HG02588 (cell line): ENCODE measurements at regions not wholly inside any gene's neighbourhood (a gene's known extent, or its start where the extent isn't known, plus 50 kb on each side); places are given as distances from the start of the nearest gene placed in this dataset.
"Not testable (repeated sequence)": the region's sequence is repeated elsewhere in the genome, so short reads cannot be mapped to it uniquely, and the experiment has no call there.

Experiments
- ATAC-seq: cut with Tn5 transposase; IDR thresholded peaks from one replicate; pipeline ENCODE4 v1.9.1; 2021; ENCODE audit warnings: mild to moderate bottlenecking, moderate library complexity; ENCODE audit not compliant: unreplicated experiment

DNA sequence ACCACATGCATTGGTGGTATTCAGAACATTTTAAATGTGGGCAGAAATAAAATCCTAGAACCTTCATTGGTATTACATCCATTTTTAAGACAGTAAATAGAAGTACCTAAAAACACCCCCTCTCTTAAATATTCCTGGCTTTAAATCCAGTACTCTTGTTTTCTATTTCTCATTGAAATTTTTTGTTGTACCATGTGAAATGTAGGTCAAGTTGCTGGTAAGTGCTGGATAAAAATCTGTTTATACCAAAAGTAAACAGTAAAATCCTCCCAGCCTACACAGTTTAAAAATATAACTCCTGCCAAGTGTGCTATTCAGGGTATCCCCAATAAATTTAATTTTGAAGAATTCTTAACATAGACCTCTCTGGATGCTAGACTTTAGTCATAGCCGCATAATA is 75.0 kb upstream of the FST start:
- no peak for ATAC-seq

DNA sequence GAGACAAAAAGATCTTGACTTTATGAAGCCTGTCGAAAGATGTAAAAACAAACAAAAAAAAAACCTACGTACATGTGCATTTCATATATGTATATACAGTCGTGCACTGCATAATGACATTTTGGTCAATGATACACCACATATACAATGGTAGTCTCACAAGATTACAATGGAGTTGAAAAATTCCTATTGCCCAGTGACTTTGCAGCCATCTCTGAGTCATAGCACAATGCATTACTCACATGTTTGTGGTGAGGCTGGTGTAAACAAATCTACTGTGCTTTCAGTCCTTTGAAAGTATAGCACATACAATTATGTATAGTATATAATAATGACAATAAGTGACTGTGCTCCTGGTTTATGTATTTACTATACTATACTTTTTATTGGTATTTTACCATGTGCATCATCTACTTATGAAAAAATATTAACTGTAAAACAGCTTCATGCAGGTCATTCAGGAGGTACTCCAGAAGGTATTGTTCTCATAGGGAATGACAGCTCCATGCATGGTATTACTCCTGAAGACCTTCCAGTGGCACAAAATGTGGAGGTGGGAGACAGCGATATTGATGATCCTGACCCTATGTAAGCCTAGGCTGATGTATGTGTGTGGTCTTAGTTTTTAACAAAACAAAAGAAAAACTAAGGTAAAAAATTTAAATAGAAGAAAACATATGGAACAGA is 73.7 kb upstream of the FST start:
- no peak for ATAC-seq

DNA sequence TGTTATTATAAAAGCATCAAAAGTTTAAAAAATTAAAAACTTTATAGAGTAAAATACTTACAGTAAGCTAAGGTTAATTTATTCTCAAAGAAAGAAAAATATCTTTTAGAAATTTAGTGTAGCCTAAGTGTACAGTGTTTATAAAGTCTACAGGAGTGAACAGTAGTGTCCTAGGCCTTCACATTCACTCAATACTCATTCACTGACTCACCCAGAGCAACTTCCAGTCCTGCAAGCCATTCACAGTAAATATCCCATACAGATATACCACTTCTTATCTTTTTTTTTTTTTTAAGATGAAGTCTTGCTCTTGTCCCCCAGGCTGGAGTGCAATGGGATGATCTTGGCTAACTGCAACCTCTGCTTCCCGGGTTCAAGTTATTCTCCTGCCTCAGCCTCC is 73.1 kb upstream of the FST start:
- ATAC-seq = no peak

DNA sequence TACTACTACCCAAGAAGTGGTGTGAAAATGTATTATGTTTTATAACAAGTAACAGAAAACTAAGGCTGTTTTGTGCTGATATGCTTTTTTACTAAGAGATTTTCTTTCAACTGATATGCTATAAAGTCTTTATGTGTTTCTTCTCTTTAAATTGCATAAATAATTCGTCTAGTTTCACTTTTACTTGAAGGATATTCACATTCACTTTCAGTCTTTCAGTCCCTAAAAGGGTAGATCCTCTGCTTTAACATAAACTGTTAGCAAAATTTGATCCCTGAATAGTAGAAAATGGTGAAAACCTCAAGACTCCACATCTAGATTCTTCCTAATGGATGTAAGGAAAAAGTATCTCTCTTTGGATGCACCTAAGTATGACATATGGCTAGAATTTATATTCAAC is 69.0 kb upstream of the FST start:
- no peak for ATAC-seq

DNA sequence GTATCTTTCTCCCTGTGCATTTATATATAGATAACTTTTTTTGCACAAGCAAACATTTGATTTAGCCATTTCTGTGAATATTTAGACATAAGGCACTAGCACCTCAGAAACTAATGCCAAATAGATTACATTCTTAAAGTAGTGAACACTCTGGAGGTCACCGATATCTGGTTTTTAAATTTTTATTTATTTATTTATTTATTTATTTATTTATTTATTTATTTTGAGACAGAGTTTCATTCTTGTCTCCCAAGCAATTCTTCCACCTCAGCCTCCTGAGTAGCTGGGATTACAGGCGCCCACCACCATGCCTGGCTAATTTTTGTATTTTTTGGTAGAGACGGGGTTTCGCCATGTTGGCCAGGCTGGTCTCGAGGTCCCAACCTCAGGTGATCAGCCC is 67.9 kb upstream of the FST start:
- not testable (repeated sequence) for ATAC-seq

DNA sequence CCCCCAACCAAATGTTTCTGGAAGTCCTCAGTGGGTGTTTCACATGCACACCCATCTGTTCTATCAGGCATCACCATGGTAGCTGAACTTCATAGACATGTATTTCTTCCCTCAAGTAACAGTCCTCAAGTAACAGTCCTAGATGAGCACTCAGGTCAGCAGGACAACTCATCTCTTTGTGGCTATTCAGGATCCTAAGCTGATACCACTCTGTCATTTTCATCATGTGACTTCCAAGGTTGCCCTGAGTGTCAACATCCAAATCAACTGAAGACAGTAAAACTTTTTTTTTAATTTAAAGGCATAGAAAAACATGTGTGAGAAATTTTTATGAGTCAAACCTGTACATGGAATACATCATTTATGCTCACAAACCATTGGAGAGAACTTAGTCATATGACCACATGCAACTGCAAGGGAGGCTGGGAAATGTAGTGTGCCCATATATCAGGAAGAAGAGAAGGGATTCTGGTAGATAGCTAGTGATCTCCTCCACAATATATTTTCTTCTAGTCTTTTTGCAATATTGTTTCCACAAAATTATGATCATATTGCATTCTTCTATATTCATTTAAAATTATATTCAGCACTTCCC is 64.2 kb upstream of the FST start:
- no peak for ATAC-seq

DNA sequence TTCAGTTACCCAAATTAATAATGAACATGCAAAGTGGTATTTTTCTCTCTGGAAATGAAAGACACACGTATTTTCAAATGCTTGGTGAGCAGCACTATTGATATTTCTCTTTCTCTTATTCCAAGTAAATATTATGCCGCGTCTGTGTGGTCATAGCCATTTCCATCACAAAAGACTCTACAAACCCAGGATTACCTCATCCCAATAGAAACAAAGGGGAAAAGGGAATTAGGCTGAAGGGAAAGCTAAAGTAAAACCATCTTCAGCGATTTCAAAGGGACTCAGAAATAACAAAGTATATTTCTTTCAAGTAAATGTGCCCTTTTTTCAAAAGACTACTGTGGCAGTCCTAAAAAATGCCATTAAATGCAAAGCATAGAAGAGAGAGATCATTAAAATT is 62.0 kb upstream of the FST start:
- no peak for ATAC-seq

DNA sequence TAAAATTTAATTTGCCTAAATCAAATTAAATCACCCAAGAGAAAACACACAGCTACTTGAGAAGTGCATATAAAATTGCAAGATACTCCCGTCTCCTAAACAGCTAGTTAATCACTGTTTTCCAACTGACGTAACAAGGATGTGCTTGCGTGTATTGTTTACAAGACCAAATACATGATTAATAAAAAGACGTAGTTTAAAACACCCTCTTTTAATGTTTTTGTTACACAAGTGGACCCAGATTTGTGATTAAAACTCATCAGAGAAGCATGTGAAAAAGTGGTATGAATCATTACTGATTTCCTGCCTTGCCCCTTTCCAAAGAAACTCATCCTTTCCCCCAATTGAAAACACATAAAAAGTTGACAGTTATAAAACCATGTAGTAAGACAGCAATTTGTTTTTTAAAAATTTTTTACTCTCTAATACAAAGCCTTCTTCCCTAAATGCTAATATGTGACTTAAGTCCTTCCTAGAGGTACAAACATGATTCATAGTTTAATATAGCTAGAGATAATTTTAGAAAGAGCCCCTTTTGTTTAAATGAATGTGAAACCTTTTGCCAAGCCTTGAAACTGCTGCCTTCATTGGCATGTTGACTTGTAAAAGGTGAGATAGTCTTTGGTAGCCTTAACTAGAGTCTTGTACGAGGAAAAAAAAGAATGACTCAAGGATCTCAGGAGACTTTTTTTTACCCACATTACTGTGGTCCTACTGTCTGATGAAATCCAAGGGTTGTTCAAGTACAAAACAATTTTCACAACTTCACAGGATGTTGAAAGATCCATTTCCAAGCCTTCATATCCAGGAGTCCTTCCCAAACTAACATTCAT is 61.4 kb upstream of the FST start:
- no peak for ATAC-seq

DNA sequence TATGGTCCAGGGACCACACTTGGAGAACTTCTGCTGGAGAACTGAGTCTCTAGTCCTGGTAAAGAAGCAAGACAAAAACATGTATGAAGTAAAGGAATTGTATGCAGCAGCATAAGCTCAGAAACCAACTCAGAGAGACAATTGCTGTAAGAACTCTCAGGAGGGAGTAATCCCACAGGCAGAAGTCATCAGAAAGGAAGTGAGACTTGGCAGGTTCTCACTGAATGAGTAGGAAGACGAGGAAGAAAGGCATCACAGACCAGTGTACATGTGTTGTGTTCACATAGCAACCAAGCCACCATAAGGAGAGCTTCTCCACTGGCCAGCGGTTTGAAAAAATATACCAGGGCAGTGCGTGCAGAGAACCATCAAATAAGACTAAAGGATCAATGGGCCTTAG is 57.9 kb upstream of the FST start:
- ATAC-seq = no peak

DNA sequence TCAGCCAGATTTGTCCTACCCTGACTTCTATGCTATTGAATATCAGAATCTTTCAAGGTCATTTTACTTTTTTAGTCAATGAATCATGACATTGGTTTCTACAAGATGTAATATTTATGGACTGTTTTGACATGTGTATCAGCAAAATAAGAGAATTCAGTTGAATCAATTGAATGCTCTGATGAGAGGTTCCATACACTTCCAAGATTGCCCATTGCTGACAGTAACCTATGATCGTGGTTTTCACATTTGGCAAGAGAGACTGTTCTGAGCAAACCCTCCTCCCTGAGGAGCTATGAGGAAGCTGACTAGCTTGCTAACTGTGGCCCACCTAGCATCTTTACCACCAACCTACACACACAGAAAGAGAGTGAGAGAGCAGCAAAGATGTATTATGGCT is 56.7 kb upstream of the FST start:
- ATAC-seq = no peak

DNA sequence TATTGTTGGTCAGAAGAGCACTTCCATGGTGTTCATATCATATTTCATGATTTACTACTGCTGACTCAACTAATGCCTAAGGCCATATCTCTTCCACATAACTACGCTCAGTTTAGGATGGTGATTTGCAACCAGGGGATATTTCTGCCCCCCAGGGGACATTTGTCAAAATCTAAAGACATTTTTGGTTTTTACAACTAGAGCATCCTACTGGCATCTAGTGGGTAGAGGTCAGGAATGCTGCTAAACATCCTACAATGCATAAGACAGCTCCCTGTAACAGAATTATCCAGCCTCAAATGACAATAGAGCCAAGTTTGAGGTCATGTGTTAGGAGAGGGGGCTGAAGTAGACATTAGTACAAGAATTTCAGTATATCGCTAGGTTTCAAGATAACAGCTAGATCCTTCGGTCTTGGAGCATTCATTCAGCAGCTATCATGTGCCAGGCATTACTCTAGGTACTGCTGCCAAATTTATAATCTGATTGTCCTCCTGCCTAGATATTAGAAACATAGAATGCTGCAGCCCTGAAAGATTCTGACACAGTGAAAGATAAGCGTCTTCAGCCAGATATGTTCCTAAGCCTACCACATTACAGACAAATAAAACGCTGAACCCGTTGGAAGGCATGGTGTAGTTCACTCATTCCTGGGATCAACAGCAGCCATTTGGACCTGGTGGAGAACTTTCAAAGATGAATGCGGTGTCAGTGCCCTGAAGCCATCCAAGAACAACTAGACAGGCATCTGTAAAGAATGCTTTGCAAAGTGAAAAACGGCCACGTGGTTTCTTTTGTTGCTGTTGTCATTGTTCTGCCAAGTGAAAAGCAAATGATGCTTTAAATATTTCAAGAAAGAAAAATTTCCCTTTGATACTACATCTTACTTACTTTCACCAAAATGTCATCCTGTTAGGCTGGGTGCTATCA is 55.5 kb upstream of the FST start:
- ATAC-seq = no peak

DNA sequence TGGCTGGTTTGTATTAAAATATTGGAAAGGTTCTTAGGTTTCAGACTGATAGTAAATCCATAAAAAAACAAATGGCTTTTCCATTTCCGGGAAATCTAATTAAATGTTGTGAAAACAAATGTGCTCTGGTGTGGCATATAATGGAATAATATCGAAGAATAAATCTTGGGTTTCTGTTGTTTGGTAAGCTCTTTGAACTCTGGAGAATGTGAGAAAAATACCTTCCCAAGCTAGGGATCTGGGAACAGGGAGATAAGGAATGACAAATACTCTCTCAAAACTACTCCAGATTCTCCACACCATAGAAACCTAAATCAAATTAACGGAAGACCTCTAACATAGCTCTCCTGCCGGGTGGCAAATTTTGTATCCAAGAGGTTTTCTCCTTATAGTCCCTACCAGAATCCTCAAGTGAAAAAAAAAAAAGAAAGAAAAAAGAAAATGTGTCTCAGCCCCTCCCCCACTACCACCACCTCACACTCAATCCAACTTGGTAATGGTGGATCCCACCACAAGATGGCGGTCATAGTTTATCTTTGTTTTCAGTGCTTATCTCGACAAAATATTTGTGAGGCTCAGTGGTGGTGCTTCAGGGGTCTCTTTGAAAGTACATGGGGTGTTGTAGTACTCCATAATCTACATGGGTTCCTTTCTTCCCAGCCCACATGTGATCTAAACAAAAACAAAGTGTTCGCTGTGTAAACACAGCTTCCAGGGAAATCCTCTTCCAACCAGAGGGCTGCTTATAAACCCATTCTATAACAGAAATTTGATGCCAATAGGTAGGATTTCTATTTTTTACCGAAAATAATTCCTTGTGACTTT is 54.5 kb upstream of the FST start:
- no peak for ATAC-seq

DNA sequence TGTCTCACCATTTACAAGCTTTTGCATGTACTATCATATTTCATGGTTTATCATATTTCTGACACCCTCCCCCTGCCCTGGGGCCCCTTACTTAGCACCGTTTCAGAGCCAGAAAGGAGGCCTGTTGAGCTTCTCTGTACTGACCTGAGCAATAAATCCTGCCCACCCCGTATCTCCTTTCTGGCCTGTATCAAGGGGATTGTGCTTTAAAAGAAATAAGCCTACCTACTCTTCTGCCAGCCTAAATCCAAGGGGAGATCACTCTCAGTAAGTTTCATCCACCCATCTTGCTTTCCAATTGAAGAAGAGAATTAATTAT is 54.0 kb upstream of the FST start:
- no peak for ATAC-seq

DNA sequence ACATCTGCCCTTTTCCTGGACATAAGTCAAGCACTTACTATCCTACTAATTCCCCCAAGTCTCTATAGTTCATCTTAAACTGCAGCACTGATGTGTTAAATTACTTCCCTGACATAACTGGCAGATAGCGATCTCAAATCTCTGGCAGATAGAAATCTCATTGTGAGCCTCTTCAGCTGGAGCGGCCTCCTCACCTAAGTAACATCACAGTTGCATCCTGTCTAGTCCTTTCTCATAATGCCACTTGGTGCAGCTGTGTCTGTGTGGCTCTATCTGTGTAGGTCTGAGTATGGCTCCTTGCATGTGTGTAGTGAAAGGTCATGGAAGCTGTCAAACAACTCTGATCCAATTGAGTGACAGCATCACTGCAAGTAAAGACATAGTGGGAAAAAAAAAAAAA is 53.6 kb upstream of the FST start:
- no peak for ATAC-seq

DNA sequence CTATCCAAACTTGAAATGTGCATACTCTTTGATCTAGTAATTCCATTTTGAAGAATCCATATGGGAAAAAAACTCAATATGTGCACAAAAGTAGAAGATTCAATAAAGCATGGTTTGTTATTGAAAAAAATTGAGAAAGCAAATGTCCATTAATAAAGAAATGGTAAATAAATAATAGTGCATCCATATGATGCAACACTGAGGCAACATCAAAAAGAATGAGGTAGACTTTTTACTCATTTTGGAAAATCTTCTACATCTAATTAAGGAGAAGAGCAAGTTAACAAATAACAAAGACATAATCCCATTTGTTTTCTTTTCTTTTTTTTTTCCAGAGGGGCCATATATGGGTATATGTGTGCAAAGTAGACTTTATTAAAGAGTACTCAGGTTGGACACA is 52.5 kb upstream of the FST start:
- ATAC-seq = no peak

DNA sequence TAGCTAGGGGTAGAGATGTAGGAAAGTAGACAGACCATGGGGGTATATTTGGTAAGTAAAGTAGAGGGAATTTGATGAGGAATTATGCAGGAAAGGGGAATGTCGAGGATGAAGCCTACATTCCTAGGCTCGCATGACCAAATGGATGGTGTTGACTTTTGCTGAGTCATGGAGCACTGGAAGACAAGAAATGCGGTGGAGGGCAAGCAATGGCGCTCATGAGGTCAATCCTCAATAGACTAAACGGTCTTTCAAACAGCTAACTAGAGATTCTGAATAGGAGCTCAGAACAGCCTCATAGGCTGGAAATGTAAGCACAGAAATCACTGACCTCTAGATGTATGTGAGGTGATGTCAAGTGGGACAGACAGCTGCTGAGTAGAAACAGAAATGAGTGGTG is 50.7 kb upstream of the FST start:
- no peak for ATAC-seq

DNA sequence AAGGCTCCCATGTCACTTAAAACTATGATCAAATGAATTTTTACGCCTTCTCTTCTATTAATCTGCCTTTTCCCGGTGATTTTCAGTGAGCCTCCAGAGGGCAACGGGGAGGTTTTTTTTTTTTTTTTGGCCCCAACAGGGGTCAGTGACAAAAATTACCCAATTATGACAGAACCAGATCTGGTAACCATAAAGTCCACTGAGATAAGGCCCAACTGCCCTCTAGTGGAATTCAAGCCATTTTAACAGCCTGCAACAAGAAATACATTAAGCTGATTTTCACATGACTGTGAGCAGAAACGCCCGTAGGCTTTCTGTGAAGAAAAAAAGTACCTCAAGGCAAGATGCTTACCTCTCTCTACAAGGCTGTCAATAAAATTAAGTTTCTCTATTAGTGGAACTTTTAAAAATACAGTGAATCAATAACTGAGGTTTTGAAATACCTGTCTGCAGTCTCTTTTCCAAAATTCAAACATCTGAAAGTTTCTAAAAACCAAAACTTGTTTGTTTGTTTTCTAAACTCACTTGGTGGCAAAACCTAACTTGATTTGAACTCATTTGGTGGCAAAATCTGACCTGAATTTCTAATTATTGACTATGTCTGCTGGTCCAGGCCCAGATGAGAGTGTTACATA is 49.7 kb upstream of the FST start:
- no peak for ATAC-seq
